Frontal cortex (tissue), 3 donors: ENCODE measurements at regions not wholly inside any gene's neighbourhood (a gene's known extent, or its start where the extent isn't known, plus 50 kb on each side); places are given as distances from the start of the nearest gene placed in this dataset.

ENCODE experiments used
- DNase-seq, 2 donors: peaks; one replicate each; pipeline ENCODE4 v3.0.0; 2012; ENCODE audit warnings: low spot score in 2 of 2
- FAIRE-seq: peaks from 2 replicates; lab custom pipeline; 2012; peaks lifted over from hg19 to GRCh38; lab: Jason Lieb, UNC
- donor health status: control.
- donor health status: control.
- donor health status: control.

- DNase-seq (no peak), FAIRE-seq (no peak)
Observed at GRCh38 chr16:17949982-17950250, 386.6 kb downstream of the NPIPA8 start.

- FAIRE-seq (no peak), DNase-seq (no peak)
Observed at GRCh38 chr16:17949141-17949981, 387.2 kb downstream of the NPIPA8 start.

- FAIRE-seq (no peak), DNase-seq (no peak)
Observed at GRCh38 chr16:17947637-17948036, 388.9 kb downstream of the NPIPA8 start.

GRCh38 chr16:17947165-17947564, 389.4 kb downstream of the NPIPA8 start:
- DNase-seq, result no peak
- FAIRE-seq, result no peak

- DNase-seq, result no peak
- no peak for FAIRE-seq
Observed at GRCh38 chr16:17945080-17945601, 391.4 kb downstream of the NPIPA8 start.

- FAIRE-seq, result no peak
- no peak for DNase-seq
Observed at GRCh38 chr16:17944345-17944744, 392.2 kb downstream of the NPIPA8 start.

GRCh38 chr16:17942067-17942466, 394.5 kb downstream of the NPIPA8 start:
- DNase-seq (no peak), FAIRE-seq (no peak)

- FAIRE-seq, result no peak
Observed at GRCh38 chr16:17940584-17941364, 395.8 kb downstream of the NPIPA8 start.

GRCh38 chr16:17939723-17940122, 396.8 kb downstream of the NPIPA8 start:
- FAIRE-seq, result no peak

More at GRCh38 chr16:17940584-17941364, 395.8 kb downstream of the NPIPA8 start:
- no peak for DNase-seq

GRCh38 chr16:17939122-17939536, 397.4 kb downstream of the NPIPA8 start:
- FAIRE-seq (no peak), DNase-seq (no peak)

More at GRCh38 chr16:17939723-17940122, 396.8 kb downstream of the NPIPA8 start:
- DNase-seq, result no peak

GRCh38 chr16:17938546-17938945, 398.0 kb downstream of the NPIPA8 start:
- no peak for FAIRE-seq
- DNase-seq, result no peak

GRCh38 chr16:17936766-17937402, 399.7 kb downstream of the NPIPA8 start:
- FAIRE-seq, result no peak
- DNase-seq, result no peak

- no peak for DNase-seq
- no peak for FAIRE-seq
Observed at GRCh38 chr16:17930280-17930679, 406.3 kb downstream of the NPIPA8 start.

- no peak for DNase-seq
Observed at GRCh38 chr16:17926866-17927399, 409.6 kb downstream of the NPIPA8 start.

GRCh38 chr16:17926461-17926860, 410.1 kb downstream of the NPIPA8 start:
- FAIRE-seq, result no peak
- DNase-seq, result no peak

More at GRCh38 chr16:17926866-17927399, 409.6 kb downstream of the NPIPA8 start:
- FAIRE-seq, result no peak

GRCh38 chr16:17925761-17926160, 410.8 kb downstream of the NPIPA8 start:
- DNase-seq, result no peak

GRCh38 chr16:17921357-17921978, 415.1 kb downstream of the NPIPA8 start:
- no peak for FAIRE-seq
- DNase-seq, result no peak

More at GRCh38 chr16:17925761-17926160, 410.8 kb downstream of the NPIPA8 start:
- FAIRE-seq, result no peak

GRCh38 chr16:17917316-17918019, 419.1 kb downstream of the NPIPA8 start:
- FAIRE-seq, result no peak

GRCh38 chr16:17915791-17916190, 420.7 kb downstream of the NPIPA8 start:
- FAIRE-seq (no peak), DNase-seq (no peak)

More at GRCh38 chr16:17917316-17918019, 419.1 kb downstream of the NPIPA8 start:
- DNase-seq, result no peak
